ENCODE measurements at regions not wholly inside any gene's neighbourhood (a gene's known extent, or its start where the extent isn't known, plus 50 kb on each side); places are given as distances from the start of the nearest gene placed in this dataset.

- no peaks in the 10 kb centered on the region for H3K27me3 ChIP-seq (ENCODE audit: control insufficient read depth in 1 of 2, insufficient read depth in 2 of 2, low read length in 2 of 2)
- in situ Hi-C loops (cut with HindIII; ENCODE audit: extremely low pct_ligation_motif_present, low pct_unique_long_range_greater_than_20kb) (no loop called here), intact Hi-C loops (cut with micrococcal nuclease; ENCODE audit: unreplicated experiment) (no loop called here)
- H3K27ac ChIP-seq (ENCODE audit: extremely low read length, insufficient read depth, low read length): no peak overlapping the region
- 0% methylated on average over 3 of the region's 3 CpGs for WGBS (ENCODE audit: low lambda C conversion rate)
- no TSS peak for BruUV-seq (replicated peaks)
- no peak overlapping the region for H2AFZ ChIP-seq (ENCODE audit: low read length)
- POLR2A ChIA-PET: no interaction called here
- CTCF ChIA-PET (ENCODE audit: low intra/inter-chr PET ratio, low total read pairs): no interaction called here
- H3K4me2 ChIP-seq (ENCODE audit: low read depth, low read length): no peak overlapping the region
- no peaks in the 10 kb centered on the region for H3K36me3 ChIP-seq (replicated peaks in 1 of 2; ENCODE audit: control insufficient read depth in 1 of 2, insufficient read depth in 2 of 2, low read length in 2 of 2)
- no peak for TF ChIP-seq ZNF75D (CRISPR knock-in tag; IDR thresholded peaks at IDR 0.05; ENCODE audit: borderline replicate concordance)
- no peaks in the 10 kb centered on the region for H3K79me2 ChIP-seq (ENCODE audit: insufficient read depth, low read length)
- DNase-seq (ENCODE audit: low spot score): peak; percentile 2
- no peaks in the 10 kb centered on the region for H3K9me3 ChIP-seq (ENCODE audit: low read length)
- H3K9ac ChIP-seq (ENCODE audit: insufficient read depth, low read depth, low read length): no peak overlapping the region
- ATAC-seq: no peak
- no peaks in the 10 kb centered on the region for H4K20me1 ChIP-seq (ENCODE audit: insufficient read depth, low read length)
- no peaks in the 10 kb centered on the region for H3K4me1 ChIP-seq (ENCODE audit: insufficient read depth, low read length)
- FAIRE-seq: no peak
- no peak overlapping the region for H3K4me3 ChIP-seq (replicated peaks in 1 of 3; ENCODE audit: insufficient read depth in 1 of 3, low read depth in 2 of 3, low read length in 3 of 3)
Observed at GRCh38 chr4:63777601-63778000, 631.6 kb downstream of the TECRL start.

DNA sequence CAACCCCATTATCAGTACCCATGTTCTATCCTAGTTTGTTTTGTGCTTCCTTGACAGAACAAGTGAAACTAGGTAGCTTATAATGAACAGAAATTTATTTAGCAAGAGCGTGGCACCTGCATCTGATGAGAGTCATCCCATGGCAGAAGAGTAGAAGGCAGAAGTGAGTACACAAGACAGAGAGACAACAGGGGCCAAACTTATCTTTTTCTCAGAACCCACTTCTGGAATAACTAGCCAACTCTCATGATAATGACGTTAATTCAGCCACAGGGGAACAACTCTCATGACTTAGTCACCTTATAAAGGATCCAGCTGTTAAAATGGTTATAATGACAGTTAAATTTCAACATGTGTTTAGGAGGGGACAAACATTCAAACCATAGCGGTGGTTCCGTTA is 644.9 kb downstream of the TECRL start:
- FAIRE-seq: no peak
- ChIA-PET POLR2A (no interaction called here), CTCF (ENCODE audit: low intra/inter-chr PET ratio, low total read pairs) (no interaction called here)
- Histone ChIP-seq H3K79me2 (ENCODE audit: insufficient read depth, low read length) (no peaks in the 10 kb centered on the region), H3K27ac (ENCODE audit: extremely low read length, insufficient read depth, low read length) (no peak overlapping the region), H3K4me3 (replicated peaks in 1 of 3; ENCODE audit: insufficient read depth in 1 of 3, low read depth in 2 of 3, low read length in 3 of 3) (no peak overlapping the region), H2AFZ (ENCODE audit: low read length) (no peak overlapping the region), H4K20me1 (ENCODE audit: insufficient read depth, low read length) (no peaks in the 10 kb centered on the region), H3K36me3 (replicated peaks in 1 of 2; ENCODE audit: control insufficient read depth in 1 of 2, insufficient read depth in 2 of 2, low read length in 2 of 2) (no peaks in the 10 kb centered on the region), H3K9ac (ENCODE audit: insufficient read depth, low read depth, low read length) (no peak overlapping the region), H3K27me3 (ENCODE audit: control insufficient read depth in 1 of 2, insufficient read depth in 2 of 2, low read length in 2 of 2) (no peaks in the 10 kb centered on the region), H3K4me1 (ENCODE audit: insufficient read depth, low read length) (no peaks in the 10 kb centered on the region), H3K9me3 (ENCODE audit: low read length) (no peaks in the 10 kb centered on the region), H3K4me2 (ENCODE audit: low read depth, low read length) (no peak overlapping the region)
- TF ChIP-seq MTA1 (CRISPR knock-in tag; IDR thresholded peaks at IDR 0.05; ENCODE audit: borderline replicate concordance) (no peak), SKI (IDR thresholded peaks at IDR 0.05; ENCODE audit: partially characterized antibody) (no peak)
- intact Hi-C loops (cut with micrococcal nuclease; ENCODE audit: unreplicated experiment) (no loop called here), in situ Hi-C loops (cut with HindIII; ENCODE audit: extremely low pct_ligation_motif_present, low pct_unique_long_range_greater_than_20kb) (no loop called here)
- no peak for DNase-seq (ENCODE audit: low spot score)
- 45% methylated on average over 4 of the region's 4 CpGs for WGBS (ENCODE audit: low lambda C conversion rate)
- no peak for ATAC-seq
- BruUV-seq (replicated peaks): no TSS peak

DNA sequence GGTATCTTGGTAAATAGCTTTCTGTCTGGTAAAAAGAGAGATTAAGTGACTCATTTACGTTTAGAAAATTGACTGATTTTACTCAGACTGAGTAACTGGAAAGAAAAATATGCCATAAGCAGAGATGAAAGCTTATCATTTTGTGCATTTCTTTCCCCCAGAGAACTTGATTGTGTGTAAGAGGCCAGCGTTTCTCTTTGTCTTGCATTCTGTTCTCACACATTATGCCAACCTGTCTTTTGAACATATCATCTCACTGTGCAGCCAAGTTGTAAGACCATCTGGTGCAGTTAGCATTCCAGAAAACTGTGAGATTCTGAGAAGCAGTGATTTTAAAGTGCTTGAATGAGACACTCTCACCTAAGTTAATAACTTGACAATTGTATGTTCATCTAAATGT is 651.3 kb downstream of the TECRL start:
- no TSS peak for BruUV-seq (replicated peaks)
- H3K36me3 ChIP-seq (replicated peaks in 1 of 2; ENCODE audit: control insufficient read depth in 1 of 2, insufficient read depth in 2 of 2, low read length in 2 of 2): no peaks in the 10 kb centered on the region
- intact Hi-C loops (cut with micrococcal nuclease; ENCODE audit: unreplicated experiment) (no loop called here), in situ Hi-C loops (cut with HindIII; ENCODE audit: extremely low pct_ligation_motif_present, low pct_unique_long_range_greater_than_20kb) (no loop called here)
- H4K20me1 ChIP-seq (ENCODE audit: insufficient read depth, low read length): no peaks in the 10 kb centered on the region
- no peak overlapping the region for H3K27ac ChIP-seq (ENCODE audit: extremely low read length, insufficient read depth, low read length)
- ATAC-seq: no peak
- POLR2A ChIA-PET: no interaction called here
- WGBS (ENCODE audit: low lambda C conversion rate): 0% methylated on average over 2 of the region's 2 CpGs
- no peak for DNase-seq (ENCODE audit: low spot score)
- no peaks in the 10 kb centered on the region for H3K27me3 ChIP-seq (ENCODE audit: control insufficient read depth in 1 of 2, insufficient read depth in 2 of 2, low read length in 2 of 2)
- H3K9ac ChIP-seq (ENCODE audit: insufficient read depth, low read depth, low read length): no peak overlapping the region
- FAIRE-seq: no peak
- no peaks in the 10 kb centered on the region for H3K79me2 ChIP-seq (ENCODE audit: insufficient read depth, low read length)
- no peak overlapping the region for H3K4me3 ChIP-seq (replicated peaks in 1 of 3; ENCODE audit: insufficient read depth in 1 of 3, low read depth in 2 of 3, low read length in 3 of 3)
- CTCF ChIA-PET (ENCODE audit: low intra/inter-chr PET ratio, low total read pairs): no interaction called here
- H3K4me1 ChIP-seq (ENCODE audit: insufficient read depth, low read length): no peaks in the 10 kb centered on the region
- TF ChIP-seq, protein P1, sequence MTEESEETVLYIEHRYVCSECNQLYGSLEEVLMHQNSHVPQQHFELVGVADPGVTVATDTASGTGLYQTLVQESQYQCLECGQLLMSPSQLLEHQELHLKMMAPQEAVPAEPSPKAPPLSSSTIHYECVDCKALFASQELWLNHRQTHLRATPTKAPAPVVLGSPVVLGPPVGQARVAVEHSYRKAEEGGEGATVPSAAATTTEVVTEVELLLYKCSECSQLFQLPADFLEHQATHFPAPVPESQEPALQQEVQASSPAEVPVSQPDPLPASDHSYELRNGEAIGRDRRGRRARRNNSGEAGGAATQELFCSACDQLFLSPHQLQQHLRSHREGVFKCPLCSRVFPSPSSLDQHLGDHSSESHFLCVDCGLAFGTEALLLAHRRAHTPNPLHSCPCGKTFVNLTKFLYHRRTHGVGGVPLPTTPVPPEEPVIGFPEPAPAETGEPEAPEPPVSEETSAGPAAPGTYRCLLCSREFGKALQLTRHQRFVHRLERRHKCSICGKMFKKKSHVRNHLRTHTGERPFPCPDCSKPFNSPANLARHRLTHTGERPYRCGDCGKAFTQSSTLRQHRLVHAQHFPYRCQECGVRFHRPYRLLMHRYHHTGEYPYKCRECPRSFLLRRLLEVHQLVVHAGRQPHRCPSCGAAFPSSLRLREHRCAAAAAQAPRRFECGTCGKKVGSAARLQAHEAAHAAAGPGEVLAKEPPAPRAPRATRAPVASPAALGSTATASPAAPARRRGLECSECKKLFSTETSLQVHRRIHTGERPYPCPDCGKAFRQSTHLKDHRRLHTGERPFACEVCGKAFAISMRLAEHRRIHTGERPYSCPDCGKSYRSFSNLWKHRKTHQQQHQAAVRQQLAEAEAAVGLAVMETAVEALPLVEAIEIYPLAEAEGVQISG (CRISPR knock-in tag; IDR thresholded peaks at IDR 0.05): no peak
- TF ChIP-seq TBL1XR1 (IDR thresholded peaks at IDR 0.05; ENCODE audit: borderline replicate concordance, low read length, partially characterized antibody) (no peak), ZFP36L2 (CRISPR knock-in tag; IDR thresholded peaks at IDR 0.05) (no peak), PRMT3 (CRISPR knock-in tag; IDR thresholded peaks at IDR 0.05; ENCODE audit: borderline replicate concordance, low read depth) (no peak)
- H3K9me3 ChIP-seq (ENCODE audit: low read length): no peaks in the 10 kb centered on the region
- no peak overlapping the region for H2AFZ ChIP-seq (ENCODE audit: low read length)
- H3K4me2 ChIP-seq (ENCODE audit: low read depth, low read length): no peak overlapping the region

Measured in HepG2 (cell line).